Tibial nerve (tissue), 4 donors: ENCODE measurements at regions not wholly inside any gene's neighbourhood (a gene's known extent, or its start where the extent isn't known, plus 50 kb on each side); places are given as distances from the start of the nearest gene placed in this dataset.
"Not testable (repeated sequence)": the region's sequence is repeated elsewhere in the genome, so short reads cannot be mapped to it uniquely, and the experiment has no call there.

Experiments
- DNase-seq, 2 donors: peaks; one replicate each; pipeline ENCODE4 v3.0.0-alpha.2; 2019; ENCODE audit warnings: low spot score in 2 of 2
- H3K27ac ChIP-seq, 4 donors: fragments of 200-600 bp; sonication (generic) in 3 of 4; one replicate each; pipeline ENCODE4 v1.5.1; 2017 to 2019; ENCODE audit warnings: mild to moderate bottlenecking in 1 of 4
- H3K27me3 ChIP-seq, 2 donors: fragments of 200-600 bp; sonication (generic) in 1 of 2; one replicate each; pipeline versions ENCODE4 v1.5.1 to v1.6.0; 2017 to 2019
- H3K36me3 ChIP-seq, 3 donors: fragments of 200-600 bp; sonication (generic); one replicate each; pipeline ENCODE4 v1.5.1; 2018 to 2019
- H3K4me1 ChIP-seq, 4 donors: fragments of 200-600 bp; sonication (generic) in 3 of 4; one replicate each; pipeline ENCODE4 v1.5.1; 2017 to 2019
- H3K4me3 ChIP-seq, 4 donors: fragments of 200-600 bp; sonication (generic) in 3 of 4; one replicate each; pipeline ENCODE4 v1.5.1; 2017 to 2019; ENCODE audit warnings: mild to moderate bottlenecking in 1 of 4, moderate library complexity in 1 of 4
- H3K9me3 ChIP-seq, 4 donors: fragments of 200-600 bp; sonication (generic) in 3 of 4; one replicate each; pipeline ENCODE4 v1.5.1; 2017 to 2019
- CTCF ChIP-seq, 5 experiments: fragments of 200-600 bp in 3 of 5; fragments of 450-650 bp in 2 of 5; sonication (generic) in 3 of 5; IDR thresholded peaks; one replicate each; pipeline ENCODE4 v1.5.1; 2016 to 2019; ENCODE audit warnings: antibody characterized with exemption in 5 of 5, mild to moderate bottlenecking in 3 of 5, moderate library complexity in 2 of 5
- EP300 ChIP-seq, 2 donors: sonication (generic); formaldehyde crosslinking; IDR thresholded peaks; one replicate each; pipeline ENCODE4 v1.6.1; 2017; ENCODE audit warnings: antibody characterized with exemption in 2 of 2, mild to moderate bottlenecking in 1 of 2
- POLR2A ChIP-seq, 2 donors: fragments of 450-650 bp; IDR thresholded peaks; one replicate each; pipeline ENCODE4 v1.6.1; 2017; ENCODE audit warnings: antibody characterized with exemption in 2 of 2, mild to moderate bottlenecking in 2 of 2, moderate library complexity in 2 of 2
- WGBS, 2 donors: methylation state at CpG; one replicate each; pipeline ENCODE4 v1.1.5; 2018; 5-methylcytosine and 5-hydroxymethylcytosine counted together

GRCh38 chr7:86123476-86123875 is 520.2 kb upstream of the GRM3 start:
- Histone ChIP-seq H3K4me3 (no peak overlapping the region), H3K4me1 (no peaks in the 10 kb centered on the region), H3K27me3 (no peaks in the 10 kb centered on the region), H3K36me3 (no peaks in the 10 kb centered on the region), H3K27ac (no peak overlapping the region), H3K9me3 (no peaks in the 10 kb centered on the region)
- 83 to 90% methylated on average over 4 of the region's 4 CpGs for WGBS, 2 donors
- no peak for DNase-seq
- TF ChIP-seq POLR2A (IDR thresholded peaks at IDR 0.05), result no peak
- TF ChIP-seq CTCF (IDR thresholded peaks at IDR 0.05), result no peak
- TF ChIP-seq EP300 (IDR thresholded peaks at IDR 0.05), result no peak

GRCh38 chr7:86094166-86094669 is 549.5 kb upstream of the GRM3 start:
- H3K27ac ChIP-seq, result no peak overlapping the region

GRCh38 chr7:86091369-86091768 is 552.3 kb upstream of the GRM3 start:
- no peaks in the 10 kb centered on the region for H3K4me1 ChIP-seq
- WGBS, 2 donors, result 43 to 63% methylated on average over 1 of the region's 1 CpG
- H3K36me3 ChIP-seq, result no peaks in the 10 kb centered on the region
- H3K9me3 ChIP-seq, result peaks cover 0 to 16% (median 0%) of the 10 kb centered on the region in 4 donors
- no peak for DNase-seq
- H3K27ac ChIP-seq, result no peak overlapping the region
- H3K27me3 ChIP-seq, result no peaks in the 10 kb centered on the region
- TF ChIP-seq CTCF (IDR thresholded peaks at IDR 0.05), result no peak
- no peak overlapping the region for H3K4me3 ChIP-seq

More at GRCh38 chr7:86094166-86094669, 549.5 kb upstream of the GRM3 start:
- Histone ChIP-seq H3K4me3 (no peak overlapping the region), H3K9me3 (peaks cover 0 to 11% (median 0%) of the 10 kb centered on the region in 4 donors), H3K36me3 (no peaks in the 10 kb centered on the region), H3K27me3 (no peaks in the 10 kb centered on the region), H3K4me1 (no peaks in the 10 kb centered on the region)
- no peak for TF ChIP-seq EP300 (IDR thresholded peaks at IDR 0.05)
- no peak for TF ChIP-seq CTCF (IDR thresholded peaks at IDR 0.05)
- TF ChIP-seq POLR2A (IDR thresholded peaks at IDR 0.05), result no peak
- 47 to 54% methylated on average over 1 of the region's 1 CpG for WGBS, 2 donors
- DNase-seq, result no peak

GRCh38 chr7:86089455-86089854 is 554.3 kb upstream of the GRM3 start:
- DNase-seq, result no peak
- WGBS, 2 donors, result 75 to 93% methylated on average over 1 of the region's 1 CpG
- no peaks in the 10 kb centered on the region for H3K27me3 ChIP-seq
- no peak overlapping the region for H3K27ac ChIP-seq
- H3K9me3 ChIP-seq, result peaks cover 0 to 16% (median 0%) of the 10 kb centered on the region in 4 donors
- no peak for TF ChIP-seq CTCF (IDR thresholded peaks at IDR 0.05)
- no peak for TF ChIP-seq EP300 (IDR thresholded peaks at IDR 0.05)
- TF ChIP-seq POLR2A (IDR thresholded peaks at IDR 0.05), result no peak
- no peak overlapping the region for H3K4me3 ChIP-seq
- no peaks in the 10 kb centered on the region for H3K4me1 ChIP-seq
- no peaks in the 10 kb centered on the region for H3K36me3 ChIP-seq

GRCh38 chr7:86064572-86064971 is 579.1 kb upstream of the GRM3 start:
- not testable (repeated sequence) for H3K27me3 ChIP-seq, H3K4me1 ChIP-seq, DNase-seq, H3K36me3 ChIP-seq, H3K4me3 ChIP-seq, H3K27ac ChIP-seq, H3K9me3 ChIP-seq
- 83 to 88% methylated on average over 1 of the region's 1 CpG for WGBS, 2 donors

- no peak overlapping the region for H3K27ac ChIP-seq
Measured at GRCh38 chr7:86058649-86059048, 585.1 kb upstream of the GRM3 start.

More at GRCh38 chr7:86058649-86059048, 585.1 kb upstream of the GRM3 start:
- no peaks in the 10 kb centered on the region for H3K27me3 ChIP-seq
- peaks cover 0 to 28% (median 0%) of the 10 kb centered on the region in 4 donors for H3K9me3 ChIP-seq
- no peak for DNase-seq
- H3K36me3 ChIP-seq, result no peaks in the 10 kb centered on the region
- WGBS, 2 donors, result 70 to 74% methylated on average over 2 to 3 of the region's 3 CpGs
- H3K4me1 ChIP-seq, result no peaks in the 10 kb centered on the region
- TF ChIP-seq CTCF (IDR thresholded peaks at IDR 0.05) (no peak), EP300 (IDR thresholded peaks at IDR 0.05) (no peak), POLR2A (IDR thresholded peaks at IDR 0.05) (no peak)
- no peak overlapping the region for H3K4me3 ChIP-seq
